ENCODE measurements at regions not wholly inside any gene's neighbourhood (a gene's known extent, or its start where the extent isn't known, plus 50 kb on each side); places are given as distances from the start of the nearest gene placed in this dataset.

- Histone ChIP-seq H4K5ac (ENCODE audit: insufficient read length, low read depth, low read length) (no peak overlapping the region), H3K23me2 (ENCODE audit: insufficient read length, low read depth, low read length, poor library complexity, severe bottlenecking) (no peaks in the 10 kb centered on the region), H4K8ac (replicated peaks; ENCODE audit: insufficient read length, low read depth, low read length) (no peak overlapping the region), H2BK20ac (ENCODE audit: low read depth, low read length, poor library complexity, severe bottlenecking) (no peak overlapping the region), H3K9me3 (ENCODE audit: control insufficient read depth, low read depth, low read length) (no peaks in the 10 kb centered on the region), H2AFZ (ENCODE audit: low read length) (no peak overlapping the region), H2BK15ac (ENCODE audit: low read depth, low read length) (no peak overlapping the region), H2AK5ac (ENCODE audit: insufficient read length, low read length) (no peak overlapping the region), H3K4ac (ENCODE audit: low read depth, low read length) (no peak overlapping the region), H3K9ac (ENCODE audit: extremely low read depth, insufficient read length, low read length) (no peak overlapping the region), H3K23ac (ENCODE audit: insufficient read length, low read depth, low read length) (no peak overlapping the region), H2BK12ac (ENCODE audit: insufficient read length, low read depth, low read length) (no peak overlapping the region), H4K20me1 (ENCODE audit: control insufficient read depth, insufficient read depth, insufficient read length) (peaks cover 2% of the 10 kb centered on the region), H3K4me1 (ENCODE audit: insufficient read depth, low read length) (no peaks in the 10 kb centered on the region), H3K4me2 (ENCODE audit: insufficient read depth, insufficient read length, low read length) (no peak overlapping the region), H4K91ac (ENCODE audit: insufficient read length, low read depth, low read length) (no peak overlapping the region), H2BK120ac (ENCODE audit: low read depth, low read length, poor library complexity, severe bottlenecking) (no peak overlapping the region), H3T11ph (ENCODE audit: low read length) (no peak overlapping the region), H3K27me3 (ENCODE audit: insufficient read depth, low read length) (no peaks in the 10 kb centered on the region), H3K56ac (ENCODE audit: insufficient read length, low read depth, low read length) (no peak overlapping the region), H2BK5ac (ENCODE audit: insufficient read length, low read length) (no peak overlapping the region), H3K79me1 (ENCODE audit: insufficient read depth, low read depth, low read length, poor library complexity, severe bottlenecking) (no peaks in the 10 kb centered on the region), H3K18ac (ENCODE audit: insufficient read length, low read depth, low read length) (no peak overlapping the region), H3K14ac (ENCODE audit: insufficient read depth, low read length) (no peak overlapping the region), H3K79me2 (ENCODE audit: insufficient read depth, low read length) (no peaks in the 10 kb centered on the region), H3K27ac (ENCODE audit: insufficient read length, low read depth, low read length) (no peak overlapping the region)
- H3K4me1 Mint-ChIP-seq: no peaks in the 10 kb centered on the region
- H3K36me3 Mint-ChIP-seq (ENCODE audit: insufficient read depth in 1 of 3, low read depth in 3 of 3): no peaks in the 10 kb centered on the region
- no peak for TF ChIP-seq CTCF (conservative IDR thresholded peaks at IDR 0.05)
- no peak overlapping the region for H3K27ac Mint-ChIP-seq
- no peaks in the 10 kb centered on the region; the same call in 1 of the 2 replicates for H3K27me3 Mint-ChIP-seq (ENCODE audit: low read depth)
- H3K9me3 Mint-ChIP-seq: peaks cover 5 to 6% of the 10 kb centered on the region in 2 experiments; a peak in 3 of 5 replicates
- WGBS (ENCODE audit: extremely low coverage, insufficient read length, low lambda C conversion rate): no CpG with 5 or more reads among the region's 16 CpGs
- H3K4me3 Mint-ChIP-seq: no peak overlapping the region
- DNase-seq: peak; percentile 18
Observed at GRCh38 chr10:131843881-131844284, 56.9 kb upstream of the PPP2R2D start.
